HFF-Myc (cell line): ENCODE measurements at regions not wholly inside any gene's neighbourhood (a gene's known extent, or its start where the extent isn't known, plus 50 kb on each side); places are given as distances from the start of the nearest gene placed in this dataset.

ENCODE experiments used
- DNase-seq: peaks from one replicate; pipeline ENCODE4 v3.0.0-alpha.2; 2011; ENCODE audit warnings: low read depth; ENCODE audit errors: extremely low read depth
- H3K4me3 ChIP-seq: replicated peaks from 2 replicates; pipeline ENCODE4 v1.5.1; 2011; ENCODE audit warnings: low read depth, mild to moderate bottlenecking, control low read depth, low read length
- CTCF ChIP-seq: IDR thresholded peaks from 2 replicates; pipeline ENCODE4 v1.5.1; 2012; ENCODE audit warnings: mild to moderate bottlenecking, low read depth, low read length, control low read depth; ENCODE audit errors: missing control alignments

GRCh38 chr12:69019082-69019481 is 86.1 kb upstream of the CPM start:
- TF ChIP-seq CTCF = no peak
- H3K4me3 ChIP-seq = no peak overlapping the region
- DNase-seq = no peak

GRCh38 chr12:69019910-69020309 is 86.9 kb upstream of the CPM start:
- no peak for DNase-seq
- no peak for TF ChIP-seq CTCF
- no peak overlapping the region for H3K4me3 ChIP-seq

- no peak for DNase-seq
- no peak for TF ChIP-seq CTCF
- H3K4me3 ChIP-seq = no peak overlapping the region
Observed at GRCh38 chr12:69022674-69023073, 89.7 kb upstream of the CPM start.

- TF ChIP-seq CTCF = no peak
- H3K4me3 ChIP-seq = no peak overlapping the region
- DNase-seq = no peak
Observed at GRCh38 chr12:69023840-69024239, 90.9 kb upstream of the CPM start.

GRCh38 chr12:69024413-69024812 is 91.4 kb upstream of the CPM start:
- H3K4me3 ChIP-seq = no peak overlapping the region
- TF ChIP-seq CTCF = no peak
- no peak for DNase-seq

- H3K4me3 ChIP-seq = no peak overlapping the region
- TF ChIP-seq CTCF = no peak
- DNase-seq = no peak
Observed at GRCh38 chr12:69024907-69025306, 91.9 kb upstream of the CPM start.

GRCh38 chr12:69026336-69026735 is 93.4 kb upstream of the CPM start:
- H3K4me3 ChIP-seq = no peak overlapping the region
- TF ChIP-seq CTCF = no peak
- DNase-seq = no peak
